Colonic mucosa (tissue), 4 donors: ENCODE measurements at regions not wholly inside any gene's neighbourhood (a gene's known extent, or its start where the extent isn't known, plus 50 kb on each side); places are given as distances from the start of the nearest gene placed in this dataset.

Experiments
- DNase-seq: peaks from one replicate; pipeline ENCODE4 v3.0.0-alpha.2; 2020
- H3K27ac ChIP-seq: fragments of 200-600 bp; one replicate; pipeline ENCODE4 v1.8.0; 2021
- H3K27me3 ChIP-seq: fragments of 200-600 bp; one replicate; pipeline ENCODE4 v1.8.0; 2021
- H3K36me3 ChIP-seq: fragments of 200-600 bp; one replicate; pipeline ENCODE4 v1.8.0; 2021
- H3K4me1 ChIP-seq: fragments of 200-600 bp; one replicate; pipeline ENCODE4 v1.8.0; 2021; ENCODE audit warnings: mild to moderate bottlenecking
- H3K4me3 ChIP-seq: fragments of 200-600 bp; one replicate; pipeline ENCODE4 v1.8.0; 2021
- H3K9ac ChIP-seq, 2 donors: one replicate each; pipeline ENCODE4 v1.7.0; 2013; ENCODE audit warnings: control low read depth in 2 of 2, low read depth in 2 of 2, low read length in 2 of 2
- H3K9me3 ChIP-seq: fragments of 200-600 bp; one replicate; pipeline ENCODE4 v1.8.0; 2021
- intact Hi-C: fragments of 100-400 bp; cut with DNase I; formaldehyde crosslinking; loops from one replicate; pipeline ENCODE4 v1.14.1; 2022
- TF ChIP-seq, protein P1 (sequence below): fragments of 200-600 bp; IDR thresholded peaks from one replicate; pipeline ENCODE4 v1.8.0; 2022; ENCODE audit warnings: antibody characterized with exemption, mild to moderate bottlenecking
- donor health status: healthy.
- donor health status: DM: no; HTN: no; CAD: no.
- donor health status: DM: no; HTN: no; CAD: no.

GRCh38 chr11:69375316-69376154 is 81.6 kb downstream of the MYEOV start:
- Histone ChIP-seq H3K27me3 (no peaks in the 10 kb centered on the region), H3K4me1 (peaks cover 20% of the 10 kb centered on the region), H3K9ac (peak overlapping the region in 1 of 2 donors; percentile 51), H3K36me3 (no peaks in the 10 kb centered on the region), H3K27ac (no peak overlapping the region), H3K9me3 (no peaks in the 10 kb centered on the region), H3K4me3 (no peak overlapping the region)
- DNase-seq: no peak
- intact Hi-C loops: no loop called here
- TF ChIP-seq, protein P1, sequence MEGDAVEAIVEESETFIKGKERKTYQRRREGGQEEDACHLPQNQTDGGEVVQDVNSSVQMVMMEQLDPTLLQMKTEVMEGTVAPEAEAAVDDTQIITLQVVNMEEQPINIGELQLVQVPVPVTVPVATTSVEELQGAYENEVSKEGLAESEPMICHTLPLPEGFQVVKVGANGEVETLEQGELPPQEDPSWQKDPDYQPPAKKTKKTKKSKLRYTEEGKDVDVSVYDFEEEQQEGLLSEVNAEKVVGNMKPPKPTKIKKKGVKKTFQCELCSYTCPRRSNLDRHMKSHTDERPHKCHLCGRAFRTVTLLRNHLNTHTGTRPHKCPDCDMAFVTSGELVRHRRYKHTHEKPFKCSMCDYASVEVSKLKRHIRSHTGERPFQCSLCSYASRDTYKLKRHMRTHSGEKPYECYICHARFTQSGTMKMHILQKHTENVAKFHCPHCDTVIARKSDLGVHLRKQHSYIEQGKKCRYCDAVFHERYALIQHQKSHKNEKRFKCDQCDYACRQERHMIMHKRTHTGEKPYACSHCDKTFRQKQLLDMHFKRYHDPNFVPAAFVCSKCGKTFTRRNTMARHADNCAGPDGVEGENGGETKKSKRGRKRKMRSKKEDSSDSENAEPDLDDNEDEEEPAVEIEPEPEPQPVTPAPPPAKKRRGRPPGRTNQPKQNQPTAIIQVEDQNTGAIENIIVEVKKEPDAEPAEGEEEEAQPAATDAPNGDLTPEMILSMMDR: no peak

- intact Hi-C loops: no loop called here
- no peaks in the 10 kb centered on the region for H3K9me3 ChIP-seq
- peak; percentile 61 for DNase-seq
- H3K27ac ChIP-seq: no peak overlapping the region
- no peaks in the 10 kb centered on the region for H3K36me3 ChIP-seq
- TF ChIP-seq, protein P1: no peak
- no peak overlapping the region for H3K4me3 ChIP-seq
- H3K9ac ChIP-seq: peak overlapping the region; percentile 20 to 63
- H3K27me3 ChIP-seq: no peaks in the 10 kb centered on the region
- H3K4me1 ChIP-seq: peaks cover 20% of the 10 kb centered on the region
Measured at GRCh38 chr11:69376155-69377028, 82.4 kb downstream of the MYEOV start.

DNA sequence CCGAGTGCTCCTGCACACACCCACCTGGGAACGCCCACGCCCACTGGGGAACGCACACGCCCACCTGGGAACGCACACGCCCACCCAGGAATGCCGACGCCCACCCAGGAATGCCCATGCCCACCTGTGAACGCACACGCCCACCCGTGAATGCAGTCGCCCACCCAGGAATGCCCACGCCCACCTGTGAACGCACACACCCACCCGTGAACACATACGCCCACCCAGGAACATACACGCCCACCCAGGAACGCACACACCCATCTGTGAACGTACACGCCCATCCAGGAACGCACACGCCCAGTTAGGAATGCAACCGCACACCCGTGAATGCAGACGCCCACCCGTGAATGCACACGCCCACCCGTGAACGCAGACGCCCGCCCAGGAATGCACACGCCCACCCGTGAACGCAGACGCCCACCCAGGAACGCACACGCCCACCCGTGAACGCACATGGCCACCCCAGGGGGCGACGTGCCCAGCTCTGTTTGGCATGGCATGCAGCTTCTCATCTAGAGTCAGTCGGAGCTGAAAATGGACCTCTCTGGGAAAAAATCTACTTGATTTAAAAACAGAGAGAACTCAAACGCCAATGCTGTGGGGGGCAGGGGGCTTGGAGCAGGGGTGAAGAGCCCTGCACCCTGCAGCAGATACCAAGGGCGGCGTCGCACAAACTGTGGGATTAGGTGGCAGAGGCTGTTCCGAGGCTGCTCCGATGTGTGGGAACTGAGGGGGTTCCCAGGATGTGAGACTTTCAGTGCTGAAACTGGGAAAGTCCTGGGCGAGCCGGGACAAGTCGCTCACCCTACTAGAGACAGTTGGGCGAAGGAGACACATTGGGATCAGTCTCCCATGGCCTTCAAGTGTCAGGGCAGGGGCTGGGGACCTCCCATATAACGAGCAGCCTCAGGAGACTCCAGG is 83.3 kb downstream of the MYEOV start:
- Histone ChIP-seq H3K36me3 (no peaks in the 10 kb centered on the region), H3K4me3 (no peak overlapping the region), H3K27ac (no peak overlapping the region), H3K4me1 (peaks cover 20% of the 10 kb centered on the region), H3K9ac (peak overlapping the region in 1 of 2 donors; percentile 63), H3K27me3 (no peaks in the 10 kb centered on the region), H3K9me3 (no peaks in the 10 kb centered on the region)
- TF ChIP-seq, protein P1: no peak
- intact Hi-C loops: no loop called here
- no peak for DNase-seq

DNA sequence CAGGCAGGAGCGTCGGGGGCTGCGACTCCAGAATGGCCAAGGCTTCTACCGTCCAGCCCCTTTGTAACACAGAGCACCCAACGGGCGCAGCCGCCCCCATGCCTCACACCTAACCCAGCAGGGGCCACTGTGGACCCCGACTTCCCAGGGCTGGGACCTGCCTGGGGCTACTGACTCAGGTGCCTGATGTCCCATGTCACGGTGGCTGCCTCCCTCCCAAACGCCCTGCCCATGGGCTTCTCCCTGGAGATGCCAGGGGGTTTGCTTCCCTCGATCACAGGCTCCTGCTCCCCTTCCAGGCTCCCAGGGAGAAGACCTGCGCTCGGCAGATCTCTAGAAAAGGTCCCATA is 84.0 kb downstream of the MYEOV start:
- no peak overlapping the region for H3K4me3 ChIP-seq
- no peaks in the 10 kb centered on the region for H3K9me3 ChIP-seq
- intact Hi-C loops: no loop called here
- no peak for DNase-seq
- H3K27me3 ChIP-seq: no peaks in the 10 kb centered on the region
- peaks cover 20% of the 10 kb centered on the region for H3K4me1 ChIP-seq
- no peak overlapping the region for H3K27ac ChIP-seq
- no peak overlapping the region for H3K9ac ChIP-seq
- TF ChIP-seq, protein P1: no peak
- H3K36me3 ChIP-seq: no peaks in the 10 kb centered on the region
